RWPE2 (cell line): ENCODE measurements at regions not wholly inside any gene's neighbourhood (a gene's known extent, or its start where the extent isn't known, plus 50 kb on each side); places are given as distances from the start of the nearest gene placed in this dataset.

ENCODE experiments used
- ATAC-seq: fragments of 200-7000 bp; cut with Tn5 transposase; 3 replicates; pipeline ENCODE4 v1.9.1; 2021; ENCODE audit warnings: low read depth
- DNase-seq: peaks from one replicate; pipeline ENCODE4 v3.0.0-alpha.2; 2020; ENCODE audit warnings: low spot score
- H3K27ac ChIP-seq: fragments of 450-650 bp; 2 replicates; pipeline ENCODE4 v1.5.1; 2017; ENCODE audit warnings: mild to moderate bottlenecking; ENCODE audit not compliant: poor library complexity, severe bottlenecking
- H3K27me3 ChIP-seq: fragments of 250-450 bp; sonication (Bioruptor Pico); 2 replicates; pipeline ENCODE4 v1.5.1; 2021; ENCODE audit warnings: mild to moderate bottlenecking, moderate library complexity; ENCODE audit not compliant: insufficient read depth, poor library complexity, severe bottlenecking
- H3K36me3 ChIP-seq: fragments of 250-450 bp; sonication (Bioruptor Pico); 2 replicates; pipeline ENCODE4 v1.5.1; 2020; ENCODE audit warnings: low read depth, mild to moderate bottlenecking, moderate library complexity
- H3K4me1 ChIP-seq: fragments of 250-450 bp; sonication (Bioruptor Pico); 2 replicates; pipeline ENCODE4 v1.5.1; 2021; ENCODE audit warnings: mild to moderate bottlenecking, moderate library complexity; ENCODE audit not compliant: insufficient read depth, poor library complexity, severe bottlenecking
- H3K4me3 ChIP-seq: fragments of 250-450 bp; sonication (Bioruptor Pico); 2 replicates; pipeline ENCODE4 v1.5.1; 2021; ENCODE audit warnings: mild to moderate bottlenecking, moderate library complexity; ENCODE audit not compliant: severe bottlenecking
- H3K9me3 ChIP-seq: fragments of 250-450 bp; sonication (Bioruptor Pico); 2 replicates; pipeline ENCODE4 v1.5.1; 2021; ENCODE audit warnings: mild to moderate bottlenecking, moderate library complexity; ENCODE audit not compliant: severe bottlenecking
- CTCF ChIP-seq: fragments of 450-650 bp; IDR thresholded peaks from one replicate; pipeline ENCODE4 v1.5.1; 2017; ENCODE audit warnings: mild to moderate bottlenecking, moderate library complexity; ENCODE audit not compliant: poor library complexity, severe bottlenecking

GRCh38 chr20:4449957-4450715, 201.0 kb upstream of the ADRA1D start:
- peak; percentile 49; the same call in 1 of the 3 replicates for ATAC-seq
- Histone ChIP-seq H3K27me3 (no peaks in the 10 kb centered on the region), H3K9me3 (no peaks in the 10 kb centered on the region), H3K4me3 (no peak overlapping the region), H3K27ac (peak overlapping the region; percentile 54), H3K4me1 (peaks cover 22% of the 10 kb centered on the region), H3K36me3 (no peaks in the 10 kb centered on the region)
- no peak for DNase-seq
- TF ChIP-seq CTCF = peak; percentile 24

- no peaks in the 10 kb centered on the region for H3K36me3 ChIP-seq
- no peak for TF ChIP-seq CTCF
- H3K4me3 ChIP-seq = no peak overlapping the region
- DNase-seq (no peak), ATAC-seq (no peak)
- no peak overlapping the region for H3K27ac ChIP-seq
- no peaks in the 10 kb centered on the region for H3K27me3 ChIP-seq
- no peaks in the 10 kb centered on the region for H3K9me3 ChIP-seq
- H3K4me1 ChIP-seq = peaks cover 30% of the 10 kb centered on the region
Measured at GRCh38 chr20:4445784-4446183, 196.7 kb upstream of the ADRA1D start.

GRCh38 chr20:4445331-4445730, 196.2 kb upstream of the ADRA1D start:
- H3K36me3 ChIP-seq = no peaks in the 10 kb centered on the region
- peak overlapping the region; percentile 92 for H3K27ac ChIP-seq
- H3K4me3 ChIP-seq = no peak overlapping the region
- ATAC-seq (no peak), DNase-seq (no peak)
- H3K4me1 ChIP-seq = peaks cover 27% of the 10 kb centered on the region
- H3K9me3 ChIP-seq = no peaks in the 10 kb centered on the region
- H3K27me3 ChIP-seq = no peaks in the 10 kb centered on the region
- no peak for TF ChIP-seq CTCF

GRCh38 chr20:4444404-4444803, 195.3 kb upstream of the ADRA1D start:
- Histone ChIP-seq H3K9me3 (no peaks in the 10 kb centered on the region), H3K27me3 (no peaks in the 10 kb centered on the region), H3K4me3 (no peak overlapping the region), H3K36me3 (no peaks in the 10 kb centered on the region), H3K27ac (peak overlapping the region; percentile 92), H3K4me1 (peaks cover 27% of the 10 kb centered on the region)
- no peak for TF ChIP-seq CTCF
- ATAC-seq (peak; percentile 86), DNase-seq (no peak)

GRCh38 chr20:4443016-4443415, 193.9 kb upstream of the ADRA1D start:
- Histone ChIP-seq H3K4me1 (peaks cover 27% of the 10 kb centered on the region), H3K4me3 (no peak overlapping the region), H3K36me3 (no peaks in the 10 kb centered on the region), H3K9me3 (no peaks in the 10 kb centered on the region), H3K27me3 (no peaks in the 10 kb centered on the region), H3K27ac (peak overlapping the region; percentile 92)
- no peak for TF ChIP-seq CTCF
- peak; percentile 78 for DNase-seq
- peak; percentile 55 for ATAC-seq
